ENCODE measurements at regions not wholly inside any gene's neighbourhood (a gene's known extent, or its start where the extent isn't known, plus 50 kb on each side); places are given as distances from the start of the nearest gene placed in this dataset.
"Not testable (repeated sequence)": the region's sequence is repeated elsewhere in the genome, so short reads cannot be mapped to it uniquely, and the experiment has no call there.

DNA sequence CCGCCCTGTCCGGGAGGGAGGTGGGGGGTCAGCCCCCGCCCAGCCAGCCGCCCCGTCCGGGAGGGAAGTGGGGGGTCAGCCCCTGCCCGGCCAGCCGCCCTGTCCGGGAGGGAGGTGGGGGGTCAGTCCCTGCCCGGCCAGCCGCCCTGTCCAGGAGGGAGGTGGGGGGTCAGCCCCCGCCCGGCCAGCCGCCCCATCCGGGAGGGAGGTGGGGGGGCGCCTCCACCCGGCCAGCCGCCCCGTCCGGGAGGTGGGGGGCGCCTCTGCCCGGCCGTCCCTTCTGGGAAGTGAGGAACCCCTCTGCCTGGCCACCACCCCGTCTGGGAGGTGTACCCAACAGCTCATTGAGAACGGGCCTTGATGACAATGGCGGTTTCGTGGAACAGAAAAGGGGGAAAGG lies 823.4 kb upstream of the GBE1 start:
- TF ChIP-seq, protein P1, sequence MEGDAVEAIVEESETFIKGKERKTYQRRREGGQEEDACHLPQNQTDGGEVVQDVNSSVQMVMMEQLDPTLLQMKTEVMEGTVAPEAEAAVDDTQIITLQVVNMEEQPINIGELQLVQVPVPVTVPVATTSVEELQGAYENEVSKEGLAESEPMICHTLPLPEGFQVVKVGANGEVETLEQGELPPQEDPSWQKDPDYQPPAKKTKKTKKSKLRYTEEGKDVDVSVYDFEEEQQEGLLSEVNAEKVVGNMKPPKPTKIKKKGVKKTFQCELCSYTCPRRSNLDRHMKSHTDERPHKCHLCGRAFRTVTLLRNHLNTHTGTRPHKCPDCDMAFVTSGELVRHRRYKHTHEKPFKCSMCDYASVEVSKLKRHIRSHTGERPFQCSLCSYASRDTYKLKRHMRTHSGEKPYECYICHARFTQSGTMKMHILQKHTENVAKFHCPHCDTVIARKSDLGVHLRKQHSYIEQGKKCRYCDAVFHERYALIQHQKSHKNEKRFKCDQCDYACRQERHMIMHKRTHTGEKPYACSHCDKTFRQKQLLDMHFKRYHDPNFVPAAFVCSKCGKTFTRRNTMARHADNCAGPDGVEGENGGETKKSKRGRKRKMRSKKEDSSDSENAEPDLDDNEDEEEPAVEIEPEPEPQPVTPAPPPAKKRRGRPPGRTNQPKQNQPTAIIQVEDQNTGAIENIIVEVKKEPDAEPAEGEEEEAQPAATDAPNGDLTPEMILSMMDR (optimal IDR thresholded peaks at IDR 0.05 in 1 of 3, IDR thresholded peaks at IDR 0.05 in 1 of 3, conservative IDR thresholded peaks at IDR 0.05 in 1 of 3; ENCODE audit: extremely low read depth in 1 of 3, insufficient read depth in 2 of 3, low read length in 3 of 3): not testable (repeated sequence)
- not testable (repeated sequence) for TF ChIP-seq EZH2 (IDR thresholded peaks at IDR 0.05; ENCODE audit: low read length)

Data from keratinocyte (primary cell).